ENCODE measurements at regions not wholly inside any gene's neighbourhood (a gene's known extent, or its start where the extent isn't known, plus 50 kb on each side); places are given as distances from the start of the nearest gene placed in this dataset.
A peak's percentile ranks its signal among the peaks of the same experiment; 100 is the strongest.
"Not testable (repeated sequence)": the region's sequence is repeated elsewhere in the genome, so short reads cannot be mapped to it uniquely, and the experiment has no call there.

GRCh38 chr6:15927531-15928225, 201.2 kb upstream of the MYLIP start:
- no peak for DNase-seq (ENCODE audit: low read depth)

GRCh38 chr6:15926256-15926655, 202.6 kb upstream of the MYLIP start:
- no peak for DNase-seq (ENCODE audit: low read depth)

- no peak for DNase-seq (ENCODE audit: low read depth)
Measured at GRCh38 chr6:15924893-15925292, 204.0 kb upstream of the MYLIP start.

- no peak for DNase-seq (ENCODE audit: low read depth)
Measured at GRCh38 chr6:15922510-15923250, 206.2 kb upstream of the MYLIP start.

- no peak for DNase-seq (ENCODE audit: low read depth)
Measured at GRCh38 chr6:15921243-15921642, 207.6 kb upstream of the MYLIP start.

GRCh38 chr6:15916581-15916980, 212.3 kb upstream of the MYLIP start:
- DNase-seq (ENCODE audit: low read depth), result no peak

DNA sequence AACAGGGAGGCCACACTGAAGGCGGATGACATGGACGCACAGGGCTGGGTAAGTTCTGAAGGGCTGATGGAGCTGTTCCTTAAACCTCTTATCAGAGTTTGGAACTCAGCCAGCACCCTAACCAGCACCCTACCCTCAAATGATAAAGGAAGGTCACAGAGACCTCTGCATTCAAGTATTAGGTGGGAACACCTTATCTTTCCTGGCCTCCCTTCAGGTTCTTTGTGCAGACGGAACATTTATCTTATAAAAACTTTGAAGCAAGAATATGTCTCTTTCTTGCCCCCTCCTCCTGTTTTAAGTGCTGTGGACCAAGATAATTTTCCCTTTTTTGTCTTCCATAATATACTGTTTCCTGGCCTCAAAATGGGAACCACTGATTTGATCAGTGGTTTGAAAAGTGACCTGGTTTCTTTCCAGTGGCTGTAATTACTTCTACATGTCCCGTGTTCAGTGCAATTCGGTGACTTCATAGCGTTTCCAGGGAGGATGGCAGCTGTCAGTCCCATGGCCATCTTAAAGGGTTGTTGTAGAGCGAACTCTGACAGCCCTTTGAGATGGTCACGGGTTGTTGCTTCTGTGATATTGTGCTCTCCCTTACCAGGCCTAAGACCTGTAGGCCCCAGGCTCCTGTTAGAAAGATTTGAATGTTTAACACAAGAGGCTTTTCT, 213.2 kb upstream of the MYLIP start:
- DNase-seq (ENCODE audit: low read depth), result no peak

GRCh38 chr6:15914553-15914952, 214.3 kb upstream of the MYLIP start:
- no peak for DNase-seq (ENCODE audit: low read depth)

GRCh38 chr6:15913573-15913972, 215.3 kb upstream of the MYLIP start:
- no peak for DNase-seq (ENCODE audit: low read depth)

DNA sequence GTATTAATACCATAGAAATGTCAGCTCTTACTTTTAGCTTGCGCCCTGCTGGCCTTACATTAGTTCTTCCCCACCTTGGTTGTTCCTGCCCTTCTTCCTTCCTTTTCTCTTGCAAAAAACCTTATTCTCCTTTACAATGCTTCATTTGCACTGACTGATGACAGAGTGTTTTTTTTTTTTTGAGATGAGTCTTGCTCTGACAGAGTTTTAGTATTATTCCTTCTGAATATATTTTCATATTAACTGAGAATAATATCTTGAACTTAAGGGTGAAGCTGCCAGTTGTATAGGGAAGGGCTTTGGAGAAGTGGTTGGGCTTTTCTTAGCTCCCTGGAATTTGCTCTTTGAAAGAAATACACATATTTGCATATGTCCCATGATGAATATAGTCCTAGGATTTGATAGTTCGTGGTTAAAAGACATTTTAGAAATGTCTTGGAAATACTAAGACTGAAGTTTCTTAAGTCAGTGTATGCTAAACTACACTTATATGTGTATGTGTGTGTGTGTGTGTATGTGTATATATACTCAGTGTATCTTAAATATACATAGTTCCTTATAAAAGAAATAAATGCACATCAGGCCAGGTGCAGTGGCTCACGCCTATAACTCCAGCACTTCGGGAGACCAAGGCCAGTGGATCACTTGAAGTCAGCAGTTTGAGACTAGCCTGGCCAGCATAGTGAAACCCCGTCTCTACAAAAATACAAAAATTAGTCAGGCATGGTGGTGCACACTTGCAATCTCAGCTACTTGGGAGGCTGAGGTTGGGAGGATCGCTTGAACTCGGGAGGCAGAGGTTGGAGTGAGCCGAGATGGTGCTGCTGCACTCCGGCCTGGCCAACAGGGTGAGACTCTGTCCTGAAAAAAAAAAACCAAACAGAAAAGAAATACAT, 216.1 kb upstream of the MYLIP start:
- DNase-seq (ENCODE audit: low read depth), result no peak

DNA sequence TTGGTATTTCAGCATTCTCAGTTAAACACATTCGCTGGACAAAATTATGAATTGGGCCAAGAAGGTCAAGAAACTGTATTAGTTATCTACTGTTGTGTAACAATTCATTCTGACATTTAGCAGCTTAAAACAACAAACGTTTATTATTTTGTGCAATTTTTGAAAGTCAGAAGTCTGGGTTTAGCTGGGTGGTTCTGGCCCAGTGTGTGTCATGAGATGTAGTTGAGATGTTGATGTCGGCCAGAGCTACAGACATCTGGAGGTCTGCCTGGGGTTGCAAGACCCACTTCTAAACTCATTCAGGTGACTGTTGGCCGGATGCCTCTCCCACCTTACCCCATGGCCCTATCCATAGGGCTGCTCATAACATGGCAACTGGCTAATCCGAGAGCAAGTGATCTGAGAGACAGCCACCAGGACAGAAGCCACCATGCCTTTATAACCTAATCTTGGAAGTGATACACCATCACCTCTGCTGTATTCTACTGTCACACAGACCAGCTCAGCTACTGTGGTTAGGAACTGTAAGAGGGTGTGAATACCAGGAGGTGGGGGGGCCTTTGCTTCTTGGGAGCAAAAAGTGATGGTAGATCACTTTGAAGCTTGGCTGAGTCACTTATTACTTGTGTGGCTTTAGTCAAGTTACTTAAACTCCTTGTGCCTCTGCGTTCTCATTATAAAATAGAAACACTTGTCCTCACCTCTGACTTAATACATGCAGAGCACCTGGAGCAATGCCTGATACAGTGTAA, 217.0 kb upstream of the MYLIP start:
- peak; percentile 22 for DNase-seq (ENCODE audit: low read depth)

DNA sequence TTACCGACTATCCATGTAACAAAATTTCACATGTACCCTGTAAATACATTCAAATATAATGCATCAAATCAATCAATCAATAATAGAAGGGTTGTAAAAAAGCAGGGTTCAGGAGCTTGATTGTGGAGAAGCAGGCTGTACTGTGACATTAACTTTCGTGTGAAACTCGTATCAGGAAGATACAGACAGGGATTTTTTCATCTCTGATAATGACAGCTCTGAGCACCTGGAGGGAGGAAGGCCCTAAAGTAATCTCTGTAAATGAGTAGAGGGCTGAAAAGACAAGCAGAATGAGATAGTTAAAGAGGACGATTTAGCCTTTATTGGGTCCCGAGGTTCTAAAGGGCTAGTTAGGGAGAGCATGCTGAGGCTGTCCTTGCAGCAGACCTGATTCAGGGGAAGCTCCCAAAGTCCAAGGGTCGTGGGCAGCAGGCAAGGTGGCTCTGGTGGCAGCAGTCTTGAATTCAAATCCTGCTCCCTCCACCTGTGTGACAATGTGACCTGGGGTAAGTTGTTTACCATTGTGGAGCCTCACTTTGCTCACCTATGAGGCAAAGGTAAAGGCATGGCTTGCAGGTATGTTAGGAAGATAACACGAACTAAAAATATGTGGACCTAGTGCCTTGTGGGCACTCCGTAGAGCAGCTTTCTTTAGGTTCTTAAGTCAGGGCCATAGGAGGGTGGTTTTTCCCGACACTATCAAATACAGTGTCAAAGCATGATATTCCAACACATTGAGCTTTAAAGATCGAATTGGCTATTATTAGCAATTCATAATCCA, 219.4 kb upstream of the MYLIP start:
- DNase-seq (ENCODE audit: low read depth), result no peak

DNA sequence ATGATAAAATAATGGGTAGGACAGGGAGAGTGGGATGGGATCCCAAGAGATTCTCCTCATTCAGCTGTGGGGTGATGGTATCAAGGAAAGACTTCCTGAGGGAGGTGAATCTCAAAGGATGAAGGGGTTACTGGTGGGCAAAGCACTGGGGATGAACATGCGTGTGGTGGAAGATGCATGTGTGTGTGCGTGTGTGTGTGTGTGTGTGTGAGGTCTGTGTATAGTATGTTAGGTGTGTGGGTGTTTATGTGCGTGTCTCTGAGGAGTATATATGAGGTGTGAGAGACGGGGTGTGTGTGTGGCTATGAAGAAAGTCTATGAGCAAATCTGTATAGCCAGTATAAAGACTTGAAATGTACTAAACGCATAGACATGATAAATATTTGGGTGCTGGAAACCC, 220.0 kb upstream of the MYLIP start:
- no peak for DNase-seq (ENCODE audit: low read depth)

GRCh38 chr6:15907914-15908518, 220.9 kb upstream of the MYLIP start:
- no peak for DNase-seq (ENCODE audit: low read depth)

DNA sequence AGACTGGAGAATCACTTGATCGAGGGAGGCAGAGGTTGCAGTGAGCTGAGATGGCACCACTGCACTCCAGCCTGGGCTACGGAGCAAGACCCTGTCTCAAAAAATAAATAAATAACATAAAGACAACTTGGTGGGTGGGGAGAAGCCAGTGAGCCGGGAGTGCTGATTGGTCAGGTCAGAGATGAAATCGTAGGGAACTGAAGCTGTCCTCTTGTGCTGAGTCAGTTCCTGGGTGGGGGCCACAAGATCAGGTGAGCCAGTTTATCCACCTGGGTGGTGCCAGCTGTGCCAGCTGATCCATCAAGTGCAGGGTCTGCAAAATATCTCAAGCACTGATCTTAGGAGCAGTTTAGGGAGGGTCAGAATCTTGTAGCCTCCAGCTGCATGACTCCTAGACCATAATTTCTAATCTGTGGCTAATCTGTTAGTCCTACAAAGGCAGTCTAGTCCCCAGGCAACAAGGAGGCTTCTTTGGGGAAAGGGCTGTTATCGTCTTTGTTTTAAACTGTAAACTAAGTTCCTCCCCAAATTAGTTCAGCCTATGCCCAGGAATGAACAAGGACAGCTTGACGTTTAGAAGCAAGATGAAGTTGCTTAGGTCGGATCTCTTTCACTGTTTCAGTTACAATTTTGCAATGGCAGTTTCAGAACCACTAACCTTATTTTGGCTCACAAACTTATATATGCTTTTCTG, 221.5 kb upstream of the MYLIP start:
- DNase-seq (ENCODE audit: low read depth), result not testable (repeated sequence)

DNA sequence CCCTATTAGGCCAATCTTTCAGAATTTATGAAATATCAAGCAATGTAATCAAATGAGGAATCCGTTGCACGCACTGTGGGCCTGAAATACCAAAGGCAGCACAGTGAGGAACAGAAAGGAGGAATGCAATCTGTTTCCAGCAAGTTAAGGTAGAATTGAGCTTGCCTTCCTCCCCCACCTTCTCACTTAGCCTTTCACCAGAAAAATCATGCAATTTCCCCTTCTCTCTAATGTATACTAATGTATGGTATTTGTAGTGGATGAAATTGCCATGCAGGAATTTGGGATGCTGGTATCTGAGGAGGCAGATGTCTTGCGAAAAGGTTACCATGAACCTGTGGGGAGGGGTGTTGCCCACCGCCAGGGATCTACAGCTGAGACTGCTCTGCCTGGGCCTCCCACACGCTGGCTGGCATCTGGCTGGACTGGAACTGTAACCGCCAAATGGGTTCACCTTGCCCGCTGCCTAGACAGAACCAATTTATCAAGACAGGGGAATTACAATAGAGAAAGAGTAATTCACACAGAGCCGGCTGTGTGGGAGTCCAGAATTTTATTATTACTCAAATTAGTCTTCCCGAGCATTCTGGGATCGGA, 222.4 kb upstream of the MYLIP start:
- no peak for DNase-seq (ENCODE audit: low read depth)

DNA sequence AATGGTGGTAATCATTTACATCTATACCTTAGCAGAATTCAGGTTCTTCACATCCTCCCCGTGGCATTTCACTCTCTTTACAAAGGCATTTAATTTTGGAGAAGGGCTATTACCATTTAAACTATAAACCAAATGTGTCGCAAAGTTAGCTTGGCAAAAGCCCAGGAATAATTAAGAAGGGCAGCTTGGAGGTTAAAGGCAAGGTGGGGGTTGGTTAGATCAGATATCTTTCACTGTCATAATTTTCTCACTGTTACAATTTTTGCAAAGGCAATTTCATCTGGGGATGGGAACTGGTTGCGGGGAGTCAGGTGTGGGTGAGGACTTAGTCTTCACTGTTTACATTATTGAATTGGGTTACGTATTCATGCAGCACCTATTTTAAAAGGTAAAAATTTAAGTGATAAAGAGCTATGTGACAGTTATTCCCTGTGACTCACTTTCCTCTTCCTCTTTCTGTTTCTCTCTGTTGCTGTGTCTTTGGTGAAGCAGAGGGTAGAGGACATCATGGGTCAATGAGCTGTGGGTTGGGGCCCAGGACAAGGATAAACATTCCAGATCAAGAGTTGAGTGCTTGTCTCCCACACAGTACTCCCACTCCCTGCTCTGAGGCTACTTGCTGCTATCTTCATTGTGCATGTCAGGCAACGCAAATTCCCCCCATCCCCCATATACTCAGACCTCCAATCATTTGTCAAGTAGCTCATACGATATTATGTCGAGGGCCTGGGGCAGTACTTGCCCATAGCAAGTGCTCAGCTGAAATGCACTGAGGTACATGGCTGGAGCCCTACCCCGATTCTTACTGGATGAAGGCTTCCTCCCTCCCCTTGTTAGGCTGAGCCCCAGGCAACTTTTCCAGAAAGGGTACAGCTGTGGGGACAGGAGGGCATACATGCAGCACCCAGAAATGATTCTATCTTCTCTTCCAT, 223.1 kb upstream of the MYLIP start:
- DNase-seq (ENCODE audit: low read depth), result no peak
